Right cardiac atrium (tissue), 5 donors: ENCODE measurements at regions not wholly inside any gene's neighbourhood (a gene's known extent, or its start where the extent isn't known, plus 50 kb on each side); places are given as distances from the start of the nearest gene placed in this dataset.

Source experiments
- ATAC-seq, 2 donors: fragments of 200-7000 bp; cut with Tn5 transposase; one replicate each; pipeline versions ENCODE4 v1.8.0 to v1.9.1; 2020; ENCODE audit warnings: moderate library complexity in 2 of 2, mild to moderate bottlenecking in 1 of 2
- DNase-seq, 3 donors: peaks; one replicate each; pipeline ENCODE4 v3.0.0-alpha.2; 2020
- H3K27ac ChIP-seq: one replicate; pipeline ENCODE4 v1.5.1; 2013; ENCODE audit warnings: mild to moderate bottlenecking, low read length, control low read depth, moderate library complexity
- H3K27me3 ChIP-seq: one replicate; pipeline ENCODE4 v1.6.1; 2013; ENCODE audit not compliant: control insufficient read depth, insufficient read depth
- H3K4me1 ChIP-seq: one replicate; pipeline ENCODE4 v1.6.1; 2013; ENCODE audit warnings: low read length; ENCODE audit not compliant: control insufficient read depth, insufficient read depth
- H3K4me3 ChIP-seq: one replicate; pipeline ENCODE4 v1.5.1; 2013; ENCODE audit warnings: low read length, control low read depth
- H3K9me3 ChIP-seq: one replicate; pipeline ENCODE4 v1.6.1; 2013; ENCODE audit warnings: low read length; ENCODE audit not compliant: control insufficient read depth
- WGBS: extraction: QIAGEN DNeasy Blood & Tissue Kit; methylation state at CpG from one replicate; pipeline ENCODE4 v1.1.7; 2013; 5-methylcytosine and 5-hydroxymethylcytosine counted together
- intact Hi-C, 4 donors: fragments of 100-400 bp; cut with DNase I; formaldehyde crosslinking; loops; one replicate each; pipeline versions ENCODE4 v1.11.0 to v1.14.0; 2022 to 2023
- donor health status: healthy with polysubstance abuse.
- donor health status: DM: no; HTN: yes; CAD: no.
- donor health status: DM: no; HTN: no; CAD: no.
- donor health status: DM: no; HTN: yes; CAD: no; lungs with severe emphysema.
- donor health status: DM: yes; HTN: yes; CAD: no.

DNA sequence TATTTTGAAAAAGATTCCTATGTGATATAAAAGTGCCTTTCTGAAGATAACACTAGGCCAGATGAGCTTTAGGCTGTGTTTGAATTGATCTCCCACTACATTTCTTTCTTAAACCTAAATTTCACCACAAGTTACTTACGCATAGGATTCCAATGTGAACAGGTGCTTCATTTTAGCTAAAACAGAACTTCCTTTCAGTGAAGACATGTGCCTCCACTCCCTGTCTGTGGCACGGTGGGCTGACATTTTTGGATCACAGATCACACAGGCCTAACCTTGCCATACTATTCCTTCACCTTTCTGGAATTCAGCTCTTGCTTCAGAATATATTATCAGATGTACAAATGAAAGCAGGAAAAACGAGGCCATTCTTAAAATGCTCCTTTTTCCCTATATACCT lies 231.8 kb downstream of the SAMD5 start:
- no peak overlapping the region for H3K4me3 ChIP-seq
- no peaks in the 10 kb centered on the region for H3K27me3 ChIP-seq
- intact Hi-C loops = no loop called here
- ATAC-seq (no peak), DNase-seq (no peak)
- H3K4me1 ChIP-seq = no peaks in the 10 kb centered on the region
- no peaks in the 10 kb centered on the region for H3K9me3 ChIP-seq
- H3K27ac ChIP-seq = no peak overlapping the region
- 82% methylated on average over 3 of the region's 3 CpGs for WGBS

GRCh38 chr6:147740916-147741315 lies 232.4 kb downstream of the SAMD5 start:
- DNase-seq (no peak), ATAC-seq (no peak)
- intact Hi-C loops = no loop called here
- H3K9me3 ChIP-seq = no peaks in the 10 kb centered on the region
- no peak overlapping the region for H3K27ac ChIP-seq
- no peaks in the 10 kb centered on the region for H3K27me3 ChIP-seq
- no peaks in the 10 kb centered on the region for H3K4me1 ChIP-seq
- 55% methylated on average over 3 of the region's 3 CpGs for WGBS
- H3K4me3 ChIP-seq = no peak overlapping the region

DNA sequence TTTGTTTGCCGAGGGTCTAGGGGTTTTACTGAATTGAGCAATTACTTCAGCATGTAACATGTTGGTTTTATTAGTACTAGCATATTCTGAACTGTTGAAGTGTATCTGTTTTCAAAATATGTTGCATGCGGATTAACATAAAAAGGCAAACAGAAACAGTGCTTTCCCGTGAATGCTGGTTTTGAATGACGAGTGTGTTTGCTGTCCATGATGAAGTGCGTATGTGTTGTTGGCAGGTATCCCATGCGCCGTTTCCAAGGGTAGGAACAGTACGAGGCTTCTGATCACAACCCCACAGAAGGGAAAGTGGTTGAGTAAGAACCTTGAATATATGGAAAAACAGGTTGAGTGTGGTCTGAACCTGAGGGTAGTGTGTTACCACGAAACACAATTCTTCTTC lies 232.9 kb downstream of the SAMD5 start:
- Histone ChIP-seq H3K4me1 (no peaks in the 10 kb centered on the region), H3K27ac (no peak overlapping the region), H3K27me3 (no peaks in the 10 kb centered on the region), H3K4me3 (no peak overlapping the region), H3K9me3 (no peaks in the 10 kb centered on the region)
- intact Hi-C loops = no loop called here
- ATAC-seq (no peak), DNase-seq (peak in 2 of 3 donors; percentile 18 to 64)
- 77% methylated on average over 9 of the region's 9 CpGs for WGBS

- whole genome bisulfite sequencing = 74% methylated on average over 3 of the region's 3 CpGs
- DNase-seq (no peak), ATAC-seq (no peak)
- intact Hi-C loops = no loop called here
- Histone ChIP-seq H3K4me1 (no peaks in the 10 kb centered on the region), H3K9me3 (no peaks in the 10 kb centered on the region), H3K27ac (no peak overlapping the region), H3K27me3 (no peaks in the 10 kb centered on the region), H3K4me3 (no peak overlapping the region)
Observed at GRCh38 chr6:147742440-147742839, 233.9 kb downstream of the SAMD5 start.

DNA sequence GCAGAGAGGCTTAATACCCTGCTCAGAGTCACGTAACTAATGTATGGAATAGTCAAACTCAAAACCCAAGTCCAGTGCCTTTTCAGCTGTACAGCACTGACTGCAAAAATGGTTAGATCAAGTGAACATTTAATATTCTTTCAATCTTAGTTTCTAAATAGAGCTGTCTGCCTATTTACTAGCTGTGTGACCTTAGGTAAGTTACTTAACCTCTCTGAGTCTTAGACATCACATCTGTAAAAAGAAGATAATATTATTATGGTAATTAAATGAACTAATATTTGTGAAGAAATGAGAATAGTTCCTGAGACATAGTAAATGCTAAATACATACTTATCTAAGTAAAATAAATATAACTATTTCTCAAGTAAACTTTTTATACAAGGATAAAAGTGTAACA lies 235.5 kb downstream of the SAMD5 start:
- H3K9me3 ChIP-seq = no peaks in the 10 kb centered on the region
- ATAC-seq = no peak
- no peak overlapping the region for H3K4me3 ChIP-seq
- WGBS = 94% methylated on average over 1 of the region's 1 CpG
- no peaks in the 10 kb centered on the region for H3K27me3 ChIP-seq
- no peaks in the 10 kb centered on the region for H3K4me1 ChIP-seq
- no peak overlapping the region for H3K27ac ChIP-seq
- intact Hi-C loops = no loop called here
- DNase-seq = no peak

GRCh38 chr6:147749331-147749730 lies 240.8 kb downstream of the SAMD5 start:
- DNase-seq (no peak), ATAC-seq (no peak)
- Histone ChIP-seq H3K9me3 (no peaks in the 10 kb centered on the region), H3K27ac (no peak overlapping the region), H3K4me1 (no peaks in the 10 kb centered on the region), H3K27me3 (no peaks in the 10 kb centered on the region), H3K4me3 (no peak overlapping the region)
- 86% methylated on average over 5 of the region's 5 CpGs for WGBS
- intact Hi-C loops = no loop called here

DNA sequence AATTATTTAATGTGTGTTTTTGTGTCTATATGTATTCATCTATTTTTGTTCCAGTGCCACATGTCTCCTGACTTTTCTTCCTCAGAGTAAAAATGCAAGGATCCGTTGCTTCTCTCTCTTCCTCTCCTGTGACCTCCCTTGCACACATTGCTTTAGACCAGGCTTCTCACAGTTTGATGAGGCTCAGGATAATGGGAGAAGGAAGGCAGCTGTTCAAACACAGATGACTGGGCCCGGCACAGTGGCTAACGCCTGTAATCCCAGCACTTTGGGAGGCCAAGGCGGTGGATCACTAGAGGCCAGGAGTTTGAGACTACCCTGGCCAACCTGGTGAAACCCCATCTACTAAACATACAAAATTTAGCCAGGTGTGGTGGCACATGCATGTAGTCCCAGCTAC lies 241.9 kb downstream of the SAMD5 start:
- WGBS = 83% methylated on average over 4 of the region's 4 CpGs
- no peaks in the 10 kb centered on the region for H3K27me3 ChIP-seq
- no peaks in the 10 kb centered on the region for H3K9me3 ChIP-seq
- no peak overlapping the region for H3K27ac ChIP-seq
- DNase-seq (no peak), ATAC-seq (no peak)
- no peak overlapping the region for H3K4me3 ChIP-seq
- H3K4me1 ChIP-seq = no peaks in the 10 kb centered on the region
- intact Hi-C loops = no loop called here

DNA sequence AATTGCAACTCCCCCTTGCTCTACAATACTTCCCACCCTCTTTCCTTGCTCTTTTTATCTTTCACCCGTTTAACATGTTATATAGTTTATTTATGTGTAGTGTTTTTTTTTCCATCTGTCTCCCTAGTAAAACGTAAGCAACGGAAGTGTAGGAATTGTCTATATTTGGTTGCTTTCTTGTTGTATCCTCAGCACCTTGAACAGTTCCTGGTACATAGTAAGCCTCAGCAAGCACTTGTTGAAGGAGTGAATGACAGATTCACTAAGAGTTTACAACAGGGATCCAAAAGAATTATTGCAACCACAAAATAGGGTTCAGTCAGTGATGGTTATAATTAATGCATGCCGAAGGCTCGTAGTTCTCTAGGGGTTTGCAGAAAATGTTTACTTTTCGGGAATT lies 242.7 kb downstream of the SAMD5 start:
- H3K27me3 ChIP-seq = no peaks in the 10 kb centered on the region
- no peak overlapping the region for H3K27ac ChIP-seq
- 79% methylated on average over 6 of the region's 6 CpGs for WGBS
- H3K4me3 ChIP-seq = no peak overlapping the region
- no peaks in the 10 kb centered on the region for H3K9me3 ChIP-seq
- no peaks in the 10 kb centered on the region for H3K4me1 ChIP-seq
- intact Hi-C loops = no loop called here
- no peak for ATAC-seq
- no peak for DNase-seq

DNA sequence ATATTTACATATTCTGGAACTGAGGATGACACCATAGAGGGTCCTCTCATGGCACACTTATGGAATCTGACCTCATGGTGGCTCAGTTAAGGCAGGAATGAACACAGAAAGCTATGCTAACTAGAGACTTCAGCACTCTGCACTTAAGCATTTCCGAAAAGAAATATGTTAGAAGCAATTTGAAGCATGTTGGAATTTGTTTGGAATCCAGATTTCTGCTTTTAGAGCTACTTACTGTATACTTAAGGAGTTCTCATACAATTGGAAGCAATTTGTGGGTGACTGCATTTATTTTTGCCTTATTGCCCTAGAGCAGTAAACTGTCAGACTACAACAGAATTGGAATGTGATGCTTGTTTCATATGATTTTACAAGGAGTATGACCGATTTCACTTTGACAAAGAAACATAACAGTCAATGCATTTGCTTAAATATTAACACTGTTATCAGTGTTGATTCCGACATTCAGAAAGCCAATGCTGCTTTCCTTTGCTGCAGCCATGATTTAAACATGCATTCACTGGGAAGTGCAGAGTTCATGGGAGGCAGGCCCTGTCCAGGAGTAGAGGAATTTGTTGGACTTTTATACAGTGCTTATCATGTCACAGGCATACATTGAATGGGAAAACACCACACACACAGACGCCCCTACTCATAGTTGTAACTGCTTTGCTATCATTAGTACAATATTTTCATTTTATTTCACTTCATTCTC lies 244.4 kb downstream of the SAMD5 start:
- Histone ChIP-seq H3K27me3 (no peaks in the 10 kb centered on the region), H3K4me3 (no peak overlapping the region), H3K27ac (no peak overlapping the region), H3K9me3 (no peaks in the 10 kb centered on the region), H3K4me1 (no peaks in the 10 kb centered on the region)
- WGBS = 55% methylated on average over 4 of the region's 4 CpGs
- no peak for DNase-seq
- intact Hi-C loops = no loop called here
- no peak for ATAC-seq

- 82% methylated on average over 3 of the region's 3 CpGs for WGBS
- no peaks in the 10 kb centered on the region for H3K4me1 ChIP-seq
- no peak for ATAC-seq
- no peaks in the 10 kb centered on the region for H3K27me3 ChIP-seq
- no peak overlapping the region for H3K27ac ChIP-seq
- intact Hi-C loops = no loop called here
- DNase-seq = no peak
- no peak overlapping the region for H3K4me3 ChIP-seq
- H3K9me3 ChIP-seq = no peaks in the 10 kb centered on the region
Observed at GRCh38 chr6:147755999-147756398, 247.5 kb downstream of the SAMD5 start.

DNA sequence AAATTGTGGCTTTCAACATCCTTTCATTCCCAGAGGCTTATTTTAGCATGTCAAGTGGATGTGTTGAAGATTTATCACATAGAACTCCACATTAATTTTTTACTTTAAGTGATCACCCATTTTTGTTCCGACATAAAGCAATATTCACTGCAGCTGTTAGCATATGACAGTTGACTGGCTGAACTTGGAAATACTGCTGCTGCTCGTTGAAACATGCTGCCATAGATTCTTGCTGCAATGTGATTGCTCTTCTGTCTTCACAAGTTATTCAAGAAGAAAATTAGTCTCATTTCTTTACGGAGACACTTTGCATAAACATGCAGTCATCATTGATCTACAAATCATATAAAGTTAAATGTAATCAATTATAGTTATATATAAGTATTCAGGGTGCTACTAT lies 248.4 kb downstream of the SAMD5 start:
- intact Hi-C loops = no loop called here
- ATAC-seq = no peak

GRCh38 chr6:147757291-147757690 lies 248.8 kb downstream of the SAMD5 start:
- ATAC-seq = no peak
- H3K27ac ChIP-seq = no peak overlapping the region

More for the DNA sequence above, 248.4 kb downstream of the SAMD5 start:
- Histone ChIP-seq H3K4me1 (no peaks in the 10 kb centered on the region), H3K27ac (no peak overlapping the region), H3K4me3 (no peak overlapping the region), H3K9me3 (no peaks in the 10 kb centered on the region), H3K27me3 (no peaks in the 10 kb centered on the region)
- WGBS = 56% methylated on average over 3 of the region's 3 CpGs
- no peak for DNase-seq

More at GRCh38 chr6:147757291-147757690, 248.8 kb downstream of the SAMD5 start:
- intact Hi-C loops = no loop called here
- no peak overlapping the region for H3K4me3 ChIP-seq
- no peaks in the 10 kb centered on the region for H3K9me3 ChIP-seq
- no peaks in the 10 kb centered on the region for H3K27me3 ChIP-seq
- no peak for DNase-seq
- no peaks in the 10 kb centered on the region for H3K4me1 ChIP-seq
